A549 (cell line): ENCODE measurements at regions not wholly inside any gene's neighbourhood (a gene's known extent, or its start where the extent isn't known, plus 50 kb on each side); places are given as distances from the start of the nearest gene placed in this dataset.

Source experiments
- FOSB ChIP-seq: fragments of 250-450 bp; sonication (Bioruptor Pico); IDR thresholded peaks from 2 replicates; pipeline ENCODE4 v1.5.0; 2020; ENCODE audit warnings: mild to moderate bottlenecking, moderate library complexity
- FOSL2 ChIP-seq, 2 experiments: fragments of 450-650 bp in 1 of 2; fragments of >200 bp in 1 of 2; sonication (Bioruptor Twin) in 1 of 2; formaldehyde crosslinking; IDR thresholded peaks; 2 replicates each; pipeline versions ENCODE4 v1.5.0 to v1.6.1; 2016 to 2020; ENCODE audit warnings: mild to moderate bottlenecking in 1 of 2, moderate library complexity in 1 of 2
- HDAC2 ChIP-seq: fragments of 200-600 bp; sonication (generic); IDR thresholded peaks from 2 replicates; pipeline ENCODE4 v1.6.1; 2016
- MAFK ChIP-seq: fragments of 450-650 bp; IDR thresholded peaks from 2 replicates; pipeline ENCODE4 v1.6.1; 2014; ENCODE audit not compliant: partially characterized antibody
- MYC ChIP-seq: IDR thresholded peaks from 2 replicates; pipeline ENCODE4 v1.6.1; 2012; ENCODE audit warnings: mild to moderate bottlenecking, inconsistent platforms, low read length, improper control_type of control experiment, borderline replicate concordance
- POLR2A ChIP-seq: IDR thresholded peaks from 2 replicates; pipeline ENCODE4 v1.6.1; 2012; ENCODE audit warnings: mild to moderate bottlenecking, low read length
- RFX5 ChIP-seq: fragments of 450-650 bp; IDR thresholded peaks from 2 replicates; pipeline ENCODE4 v1.7.1; 2014; ENCODE audit warnings: antibody characterized with exemption, mild to moderate bottlenecking, moderate library complexity
- TF ChIP-seq, protein P1 (sequence below): IDR thresholded peaks from 2 replicates; pipeline ENCODE4 v1.6.1; 2012
- TF ChIP-seq, protein P2 (sequence below): fragments of >200 bp; sonication (Bioruptor Twin); formaldehyde crosslinking; IDR thresholded peaks from 3 replicates; pipeline ENCODE4 v1.5.1; 2016
- TF ChIP-seq, protein P3 (sequence below): fragments of 450-650 bp; IDR thresholded peaks from 2 replicates; pipeline ENCODE4 v1.6.1; 2014; ENCODE audit warnings: antibody characterized with exemption

DNA sequence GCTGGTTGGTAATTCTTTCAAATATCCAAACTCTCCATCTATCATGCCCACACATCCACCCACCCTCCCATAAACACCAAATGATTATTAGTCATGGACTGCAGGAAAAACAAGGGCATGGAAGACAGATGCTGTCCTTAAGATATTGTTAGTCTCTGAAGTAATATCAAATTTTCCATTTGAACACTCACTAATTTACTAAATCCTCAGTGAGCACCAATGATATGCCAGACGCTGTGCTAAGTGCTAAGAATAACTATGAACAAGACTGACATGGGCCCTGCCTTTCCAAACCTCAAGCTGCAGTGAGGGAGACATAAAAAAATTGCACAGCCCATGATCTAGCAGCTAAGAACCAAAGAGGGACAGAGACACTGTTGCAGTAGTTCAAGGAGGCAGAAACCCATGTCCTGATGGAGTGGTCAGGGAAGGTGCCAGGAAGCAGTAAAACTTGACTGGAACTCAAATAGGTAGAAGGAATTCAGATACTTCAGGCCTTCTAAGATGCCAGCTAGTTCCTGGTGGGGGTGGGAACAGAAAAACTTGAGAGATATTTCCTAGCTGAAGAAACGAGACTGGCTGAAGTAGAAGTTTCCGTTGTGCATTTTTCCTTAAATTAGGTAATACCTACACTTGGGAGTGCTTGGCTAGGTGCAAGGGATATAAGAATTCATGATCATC lies 182.1 kb downstream of the OSR1 start:
- TF ChIP-seq, protein P1, sequence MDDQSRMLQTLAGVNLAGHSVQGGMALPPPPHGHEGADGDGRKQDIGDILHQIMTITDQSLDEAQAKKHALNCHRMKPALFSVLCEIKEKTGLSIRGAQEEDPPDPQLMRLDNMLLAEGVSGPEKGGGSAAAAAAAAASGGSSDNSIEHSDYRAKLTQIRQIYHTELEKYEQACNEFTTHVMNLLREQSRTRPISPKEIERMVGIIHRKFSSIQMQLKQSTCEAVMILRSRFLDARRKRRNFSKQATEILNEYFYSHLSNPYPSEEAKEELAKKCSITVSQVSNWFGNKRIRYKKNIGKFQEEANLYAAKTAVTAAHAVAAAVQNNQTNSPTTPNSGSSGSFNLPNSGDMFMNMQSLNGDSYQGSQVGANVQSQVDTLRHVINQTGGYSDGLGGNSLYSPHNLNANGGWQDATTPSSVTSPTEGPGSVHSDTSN: no peak
- TF ChIP-seq, protein P2, sequence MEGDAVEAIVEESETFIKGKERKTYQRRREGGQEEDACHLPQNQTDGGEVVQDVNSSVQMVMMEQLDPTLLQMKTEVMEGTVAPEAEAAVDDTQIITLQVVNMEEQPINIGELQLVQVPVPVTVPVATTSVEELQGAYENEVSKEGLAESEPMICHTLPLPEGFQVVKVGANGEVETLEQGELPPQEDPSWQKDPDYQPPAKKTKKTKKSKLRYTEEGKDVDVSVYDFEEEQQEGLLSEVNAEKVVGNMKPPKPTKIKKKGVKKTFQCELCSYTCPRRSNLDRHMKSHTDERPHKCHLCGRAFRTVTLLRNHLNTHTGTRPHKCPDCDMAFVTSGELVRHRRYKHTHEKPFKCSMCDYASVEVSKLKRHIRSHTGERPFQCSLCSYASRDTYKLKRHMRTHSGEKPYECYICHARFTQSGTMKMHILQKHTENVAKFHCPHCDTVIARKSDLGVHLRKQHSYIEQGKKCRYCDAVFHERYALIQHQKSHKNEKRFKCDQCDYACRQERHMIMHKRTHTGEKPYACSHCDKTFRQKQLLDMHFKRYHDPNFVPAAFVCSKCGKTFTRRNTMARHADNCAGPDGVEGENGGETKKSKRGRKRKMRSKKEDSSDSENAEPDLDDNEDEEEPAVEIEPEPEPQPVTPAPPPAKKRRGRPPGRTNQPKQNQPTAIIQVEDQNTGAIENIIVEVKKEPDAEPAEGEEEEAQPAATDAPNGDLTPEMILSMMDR: no peak
- TF ChIP-seq MYC: no peak
- no peak for TF ChIP-seq MAFK
- no peak for TF ChIP-seq FOSB (CRISPR knock-in tag)
- no peak for TF ChIP-seq POLR2A
- no peak for TF ChIP-seq FOSL2 (IDR thresholded peaks at IDR 0.05)
- TF ChIP-seq FOSL2 (CRISPR knock-in tag; IDR thresholded peaks at IDR 0.05): no peak
- TF ChIP-seq HDAC2: no peak
- TF ChIP-seq, protein P3, sequence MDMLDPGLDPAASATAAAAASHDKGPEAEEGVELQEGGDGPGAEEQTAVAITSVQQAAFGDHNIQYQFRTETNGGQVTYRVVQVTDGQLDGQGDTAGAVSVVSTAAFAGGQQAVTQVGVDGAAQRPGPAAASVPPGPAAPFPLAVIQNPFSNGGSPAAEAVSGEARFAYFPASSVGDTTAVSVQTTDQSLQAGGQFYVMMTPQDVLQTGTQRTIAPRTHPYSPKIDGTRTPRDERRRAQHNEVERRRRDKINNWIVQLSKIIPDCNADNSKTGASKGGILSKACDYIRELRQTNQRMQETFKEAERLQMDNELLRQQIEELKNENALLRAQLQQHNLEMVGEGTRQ: no peak
- no peak for TF ChIP-seq RFX5
